Mesenchymal stem cell (in vitro differentiated cells and primary cell): ENCODE measurements at regions not wholly inside any gene's neighbourhood (a gene's known extent, or its start where the extent isn't known, plus 50 kb on each side); places are given as distances from the start of the nearest gene placed in this dataset.
"Not testable (repeated sequence)": the region's sequence is repeated elsewhere in the genome, so short reads cannot be mapped to it uniquely, and the experiment has no call there.

Experiments used
- DNase-seq: peaks from one replicate; pipeline ENCODE4 v3.0.0-alpha.2; 2013
- H2AFZ ChIP-seq: one replicate; pipeline ENCODE4 v1.6.1; 2013; ENCODE audit warnings: low read depth, mild to moderate bottlenecking, control low read depth, inconsistent platforms, low read length, moderate library complexity
- H2AK5ac ChIP-seq: 2 replicates; pipeline ENCODE4 v1.6.1; 2013; ENCODE audit warnings: low read length, moderate library complexity, mild to moderate bottlenecking, inconsistent platforms; ENCODE audit not compliant: severe bottlenecking
- H2BK120ac ChIP-seq: one replicate; pipeline ENCODE4 v1.6.1; 2013; ENCODE audit warnings: low read depth, mild to moderate bottlenecking, inconsistent platforms, low read length, moderate library complexity
- H2BK12ac ChIP-seq, 2 experiments: one replicate each; pipeline ENCODE4 v1.6.1; 2013; ENCODE audit warnings: inconsistent platforms in 2 of 2, low read length in 2 of 2, mild to moderate bottlenecking in 2 of 2, moderate library complexity in 2 of 2, control low read depth in 1 of 2
- H2BK15ac ChIP-seq: one replicate; pipeline ENCODE4 v1.6.1; 2013; ENCODE audit warnings: mild to moderate bottlenecking, low read depth, inconsistent platforms; ENCODE audit not compliant: poor library complexity, severe bottlenecking
- H2BK5ac ChIP-seq: 2 replicates; pipeline ENCODE4 v1.6.1; 2013; ENCODE audit warnings: low read depth, mild to moderate bottlenecking, low read length, control low read depth, inconsistent platforms; ENCODE audit not compliant: poor library complexity, severe bottlenecking
- H3K14ac ChIP-seq, 2 experiments: one replicate each; pipeline ENCODE4 v1.6.1; 2013; ENCODE audit warnings: inconsistent platforms in 2 of 2, low read length in 2 of 2, control low read depth in 1 of 2, mild to moderate bottlenecking in 1 of 2, moderate library complexity in 1 of 2
- H3K18ac ChIP-seq, 2 experiments: one replicate each; pipeline ENCODE4 v1.6.1; 2013; ENCODE audit warnings: inconsistent platforms in 2 of 2, low read length in 2 of 2, control low read depth in 1 of 2, low read depth in 1 of 2, mild to moderate bottlenecking in 1 of 2
- H3K23ac ChIP-seq, 2 experiments: one replicate each; pipeline ENCODE4 v1.6.1; 2013; ENCODE audit warnings: inconsistent platforms in 2 of 2, low read length in 2 of 2, mild to moderate bottlenecking in 2 of 2, moderate library complexity in 2 of 2, control low read depth in 1 of 2
- H3K27ac ChIP-seq: 2 replicates; pipeline ENCODE4 v1.5.1; 2013; ENCODE audit warnings: mild to moderate bottlenecking, moderate library complexity, low read length, control low read depth, inconsistent platforms; ENCODE audit not compliant: poor library complexity, severe bottlenecking
- H3K27me3 ChIP-seq, 2 experiments: 2 replicates each; pipeline versions ENCODE4 v1.6.1 to v1.7.0; 2013; ENCODE audit warnings: low read length in 2 of 2, mild to moderate bottlenecking in 2 of 2, moderate library complexity in 2 of 2, control low read depth in 1 of 2, inconsistent platforms in 1 of 2; ENCODE audit not compliant: control insufficient read depth in 1 of 2, insufficient read depth in 1 of 2
- H3K36me3 ChIP-seq, 2 experiments: 2 replicates each; pipeline versions ENCODE4 v1.6.1 to v1.7.0; 2013; ENCODE audit warnings: low read length in 2 of 2, control low read depth in 1 of 2, inconsistent platforms in 1 of 2, low read depth in 1 of 2, mild to moderate bottlenecking in 1 of 2; ENCODE audit not compliant: insufficient read depth in 2 of 2, control insufficient read depth in 1 of 2
- H3K4ac ChIP-seq, 2 experiments: one replicate each; pipeline ENCODE4 v1.6.1; 2013; ENCODE audit warnings: inconsistent platforms in 2 of 2, low read length in 2 of 2, mild to moderate bottlenecking in 2 of 2, moderate library complexity in 2 of 2, control low read depth in 1 of 2, low read depth in 1 of 2
- H3K4me1 ChIP-seq: 2 replicates; pipeline ENCODE4 v1.6.1; 2013; ENCODE audit warnings: low read depth, low read length, control low read depth; ENCODE audit not compliant: control insufficient read depth, insufficient read depth
- H3K4me2 ChIP-seq: 2 replicates; pipeline ENCODE4 v1.6.1; 2013; ENCODE audit warnings: low read length, mild to moderate bottlenecking, inconsistent platforms; ENCODE audit not compliant: poor library complexity, severe bottlenecking
- H3K4me3 ChIP-seq, 2 experiments: 2 replicates each; pipeline versions ENCODE4 v1.5.1 to v1.7.0; 2013; ENCODE audit warnings: low read length in 2 of 2, mild to moderate bottlenecking in 2 of 2, control low read depth in 1 of 2, low read depth in 1 of 2; ENCODE audit not compliant: insufficient read depth in 1 of 2
- H3K79me1 ChIP-seq: replicated peaks from 2 replicates; pipeline ENCODE4 v1.6.1; 2013; ENCODE audit warnings: mild to moderate bottlenecking, control low read depth, low read length, inconsistent platforms; ENCODE audit not compliant: poor library complexity, severe bottlenecking
- H3K9ac ChIP-seq: 2 replicates; pipeline ENCODE4 v1.7.0; 2013; ENCODE audit warnings: mild to moderate bottlenecking, low read length, moderate library complexity
- H3K9me3 ChIP-seq: 2 replicates; pipeline ENCODE4 v1.7.0; 2013; ENCODE audit warnings: mild to moderate bottlenecking, low read length; ENCODE audit not compliant: control insufficient read depth
- H4K8ac ChIP-seq: one replicate; pipeline ENCODE4 v1.6.1; 2013; ENCODE audit warnings: inconsistent platforms, mild to moderate bottlenecking, low read length, moderate library complexity
- H4K91ac ChIP-seq: one replicate; pipeline ENCODE4 v1.6.1; 2013; ENCODE audit warnings: mild to moderate bottlenecking, low read length, inconsistent platforms
- WGBS: methylation state at CpG from one replicate; pipeline ENCODE4 v1.1.7; 2013; ENCODE audit warnings: mixed read lengths; 5-methylcytosine and 5-hydroxymethylcytosine counted together

- not testable (repeated sequence) for H3K9ac ChIP-seq, H2BK12ac ChIP-seq, H3K23ac ChIP-seq, H4K8ac ChIP-seq, H2BK120ac ChIP-seq, H2AFZ ChIP-seq, H2AK5ac ChIP-seq, H4K91ac ChIP-seq, H3K36me3 ChIP-seq, H3K4ac ChIP-seq, H3K79me1 ChIP-seq, H3K18ac ChIP-seq, H3K4me3 ChIP-seq, H3K14ac ChIP-seq, H2BK15ac ChIP-seq, H3K27me3 ChIP-seq, DNase-seq, H2BK5ac ChIP-seq, H3K4me1 ChIP-seq, H3K9me3 ChIP-seq, H3K27ac ChIP-seq, H3K4me2 ChIP-seq
- WGBS: 100% methylated on average over 1 of the region's 4 CpGs
Observed at GRCh38 chr5:99473328-99473727, 544.5 kb upstream of the CHD1 start.

DNA sequence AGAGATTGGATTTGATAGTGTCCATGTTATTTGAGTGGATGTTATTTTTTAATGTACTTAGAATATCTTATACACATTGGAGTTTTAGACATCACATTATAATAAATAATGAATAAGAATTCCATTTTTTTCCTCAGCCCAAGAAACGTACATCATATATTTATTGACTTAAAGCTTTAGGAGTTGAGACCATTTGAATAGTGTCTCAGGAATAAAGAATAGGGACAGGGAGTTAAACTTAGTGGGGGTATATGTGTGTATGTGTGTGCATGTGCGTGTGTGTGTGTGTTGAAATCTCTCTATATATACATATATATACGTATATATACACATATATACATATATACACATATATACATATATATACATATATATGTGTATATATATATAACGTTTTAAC lies 542.9 kb upstream of the CHD1 start:
- not testable (repeated sequence) for H3K9ac ChIP-seq, H3K27ac ChIP-seq, H3K4me3 ChIP-seq, H2AFZ ChIP-seq, H3K36me3 ChIP-seq, H2AK5ac ChIP-seq, H3K18ac ChIP-seq, H3K4me1 ChIP-seq, H4K91ac ChIP-seq, H2BK12ac ChIP-seq, H2BK5ac ChIP-seq, H3K4ac ChIP-seq, H2BK120ac ChIP-seq, H2BK15ac ChIP-seq, H4K8ac ChIP-seq, H3K79me1 ChIP-seq, H3K9me3 ChIP-seq, H3K27me3 ChIP-seq, H3K4me2 ChIP-seq, DNase-seq, H3K14ac ChIP-seq, H3K23ac ChIP-seq
- WGBS: 100% methylated on average over 1 of the region's 4 CpGs

DNA sequence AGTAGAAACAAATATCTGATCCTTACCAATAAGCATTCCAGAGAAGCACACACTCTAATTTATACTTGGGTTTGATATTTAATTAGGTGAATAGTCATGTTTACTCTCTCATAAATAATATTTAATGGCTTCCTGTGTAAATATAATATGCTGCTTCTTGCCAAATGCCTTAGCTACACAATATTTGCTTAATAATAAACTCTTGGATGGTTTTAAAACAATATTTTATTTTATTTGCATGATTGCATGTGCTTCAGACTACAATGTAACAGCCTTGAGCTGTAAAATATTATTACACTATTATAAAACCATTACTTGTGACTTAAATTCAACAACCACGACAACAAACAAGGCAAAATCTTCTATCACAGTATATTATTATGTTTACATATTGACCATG lies 542.4 kb upstream of the CHD1 start:
- not testable (repeated sequence) for H3K4ac ChIP-seq, H4K91ac ChIP-seq, H2BK15ac ChIP-seq, DNase-seq, H3K4me1 ChIP-seq, H2AFZ ChIP-seq, H2AK5ac ChIP-seq, H3K4me3 ChIP-seq, H3K9ac ChIP-seq, H3K9me3 ChIP-seq, H2BK12ac ChIP-seq, H3K23ac ChIP-seq, H3K18ac ChIP-seq, H3K14ac ChIP-seq, H3K27ac ChIP-seq, H2BK120ac ChIP-seq, H4K8ac ChIP-seq, H2BK5ac ChIP-seq, H3K4me2 ChIP-seq, H3K36me3 ChIP-seq, H3K27me3 ChIP-seq, H3K79me1 ChIP-seq
- WGBS: no CpG with 5 or more reads among the region's 1 CpG

DNA sequence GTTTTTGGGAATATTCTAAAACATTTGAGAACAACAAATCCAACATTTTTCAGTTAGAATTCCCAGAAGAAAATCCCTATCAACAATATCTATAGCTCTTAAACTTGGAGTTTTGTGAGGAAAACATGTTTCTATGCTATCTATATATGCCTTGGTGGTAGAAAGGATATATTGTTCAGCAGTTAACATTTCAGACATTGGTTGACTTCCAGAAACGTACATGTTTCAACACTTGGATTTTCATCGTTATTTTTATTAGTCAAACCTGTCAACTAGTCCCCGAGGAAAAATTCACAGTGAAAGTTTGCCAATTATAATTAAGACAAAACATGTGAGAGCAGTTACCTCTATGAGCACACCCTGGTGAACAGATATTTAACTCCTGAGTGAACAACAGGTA lies 541.8 kb upstream of the CHD1 start:
- not testable (repeated sequence) for H3K4me1 ChIP-seq, H2BK120ac ChIP-seq, H3K9ac ChIP-seq, H3K27ac ChIP-seq, DNase-seq, H3K4me3 ChIP-seq, H2AK5ac ChIP-seq, H3K9me3 ChIP-seq, H2AFZ ChIP-seq, H3K79me1 ChIP-seq, H3K23ac ChIP-seq, H3K36me3 ChIP-seq, H3K4me2 ChIP-seq, H3K14ac ChIP-seq, H4K8ac ChIP-seq, H3K4ac ChIP-seq, H3K18ac ChIP-seq, H2BK5ac ChIP-seq, H2BK12ac ChIP-seq, H4K91ac ChIP-seq, H3K27me3 ChIP-seq, H2BK15ac ChIP-seq
- WGBS: no CpG with 5 or more reads among the region's 3 CpGs
